Inflammatory macrophage treated with lipopolysaccharide for 4 hours (primary cell): ENCODE measurements at regions not wholly inside any gene's neighbourhood (a gene's known extent, or its start where the extent isn't known, plus 50 kb on each side); places are given as distances from the start of the nearest gene placed in this dataset.
"Not testable (repeated sequence)": the region's sequence is repeated elsewhere in the genome, so short reads cannot be mapped to it uniquely, and the experiment has no call there.

ENCODE experiments used
- DNase-seq: peaks from one replicate; pipeline ENCODE4 v3.0.0-alpha.2; 2020

- DNase-seq, result peak; percentile 69
Measured at GRCh38 chr1:67532452-67533216, 102.4 kb upstream of the SERBP1 start.

DNA sequence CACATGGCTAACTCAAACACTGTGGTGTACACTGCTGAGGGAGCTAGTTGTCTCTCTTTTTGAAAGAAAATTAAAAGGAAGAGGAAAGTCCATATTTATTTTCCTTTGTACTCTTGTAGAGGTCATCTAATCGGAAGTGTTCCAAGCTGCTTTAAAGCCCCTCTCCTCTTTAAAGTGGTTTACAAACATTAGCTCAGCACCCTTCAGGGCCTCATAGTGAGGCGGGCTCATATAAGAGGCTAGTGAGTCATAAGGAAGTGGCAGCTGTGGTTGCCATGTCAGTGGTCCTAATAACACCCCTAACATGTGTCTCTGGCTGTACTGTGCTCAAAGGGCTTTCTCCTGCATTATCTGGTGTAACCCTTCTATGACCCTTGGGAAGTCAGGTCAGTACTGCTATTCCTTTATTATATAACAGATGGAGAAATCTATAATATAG is 104.4 kb upstream of the SERBP1 start:
- no peak for DNase-seq

DNA sequence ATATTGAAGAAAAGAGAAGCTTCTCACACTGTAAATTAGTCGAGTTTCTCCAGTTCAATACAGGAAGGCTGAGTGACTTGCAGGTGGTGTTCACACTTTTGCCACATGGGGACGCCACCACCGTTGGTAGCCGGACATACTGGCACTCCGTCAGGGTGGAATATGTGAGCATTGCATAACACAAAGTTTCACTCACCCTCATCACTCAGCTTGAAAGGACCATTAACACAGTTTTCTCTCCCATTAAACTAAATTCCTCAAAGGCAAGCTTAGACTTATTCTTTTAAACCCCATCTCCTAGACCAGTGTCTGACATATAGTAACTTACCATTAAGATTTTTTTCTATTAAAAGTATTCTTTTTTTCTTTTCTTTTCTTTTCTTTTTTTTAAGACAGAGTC is 105.3 kb upstream of the SERBP1 start:
- peak; percentile 80 for DNase-seq

DNA sequence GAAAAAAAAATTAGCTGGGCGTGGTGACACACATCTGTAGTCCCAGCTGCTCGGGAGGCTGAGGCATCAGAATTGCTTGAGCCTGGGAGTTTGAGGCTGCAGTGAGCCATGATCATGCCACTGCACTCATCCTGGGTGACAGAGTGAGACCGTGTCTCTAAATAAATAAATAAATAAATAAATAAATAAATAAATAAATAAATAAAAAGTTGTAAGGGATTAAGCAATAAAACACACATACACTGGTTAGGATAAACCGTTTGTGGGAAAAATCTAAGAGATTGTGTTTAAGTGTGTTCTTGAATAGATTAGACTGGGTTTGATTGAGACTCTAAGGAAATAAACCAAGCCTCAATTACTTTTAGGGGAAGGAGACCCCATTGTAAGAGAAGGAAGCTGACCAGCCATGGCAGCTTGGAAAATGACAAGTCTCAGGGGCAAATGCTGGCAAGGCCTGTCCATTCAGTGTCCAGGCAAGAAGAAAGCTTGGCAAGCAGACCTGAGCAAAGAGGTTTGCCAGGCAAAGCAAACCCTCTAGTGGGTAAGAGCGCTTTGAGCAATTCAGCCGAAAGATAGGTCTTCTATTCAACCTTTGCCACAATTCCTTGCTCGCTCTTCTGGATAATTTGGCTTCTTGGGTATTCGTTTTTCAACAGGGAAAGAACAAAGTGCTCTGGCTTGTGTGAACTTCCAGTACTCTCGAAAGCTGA is 106.9 kb upstream of the SERBP1 start:
- no peak for DNase-seq

- DNase-seq, result no peak
Measured at GRCh38 chr1:67537667-67538018, 107.4 kb upstream of the SERBP1 start.

- no peak for DNase-seq
Measured at GRCh38 chr1:67540025-67540732, 110.0 kb upstream of the SERBP1 start.

- DNase-seq, result no peak
Measured at GRCh38 chr1:67540733-67541125, 110.5 kb upstream of the SERBP1 start.

GRCh38 chr1:67542747-67543146 is 112.5 kb upstream of the SERBP1 start:
- no peak for DNase-seq

GRCh38 chr1:67544921-67545320 is 114.7 kb upstream of the SERBP1 start:
- no peak for DNase-seq

DNA sequence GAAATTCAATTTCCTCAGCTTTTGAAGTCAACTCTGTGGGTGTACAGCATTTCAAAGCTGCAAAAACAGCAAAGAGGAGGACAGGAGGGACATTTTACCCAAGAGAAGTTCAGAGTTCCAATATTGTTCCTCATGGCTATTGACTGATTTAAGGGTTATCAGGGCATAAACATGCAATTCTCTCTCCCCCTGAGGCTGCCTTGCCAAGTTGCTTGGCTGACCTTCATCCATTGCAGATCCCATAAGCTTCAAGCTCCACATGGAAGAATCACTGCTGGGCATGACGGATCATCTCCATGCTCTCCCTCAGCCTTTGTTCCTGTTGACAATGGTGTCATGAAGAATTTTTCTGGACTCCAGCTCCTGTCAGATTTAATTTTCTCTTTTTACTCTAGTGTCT is 115.2 kb upstream of the SERBP1 start:
- no peak for DNase-seq

DNA sequence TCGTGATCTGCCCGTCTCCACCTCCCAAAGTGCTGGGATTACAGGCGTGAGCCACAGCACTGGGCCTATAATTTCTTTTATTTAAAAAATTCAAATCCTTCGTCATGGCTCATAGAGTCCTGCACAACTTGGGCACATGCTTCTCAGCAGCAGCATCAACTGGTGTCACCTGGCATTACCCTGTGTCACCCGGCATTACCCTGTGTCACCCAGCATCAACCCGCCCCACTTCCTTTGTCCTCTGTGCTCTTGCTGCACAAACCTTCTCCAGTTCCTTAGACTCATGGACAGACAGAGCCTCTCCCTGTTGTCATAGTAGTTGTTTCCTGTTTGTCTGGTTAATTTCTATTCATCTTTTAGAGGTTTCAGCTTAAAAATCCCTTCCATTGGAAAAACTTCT is 121.2 kb upstream of the SERBP1 start:
- no peak for DNase-seq

GRCh38 chr1:67552336-67552759 is 122.1 kb upstream of the SERBP1 start:
- DNase-seq, result no peak

- DNase-seq, result not testable (repeated sequence)
Measured at GRCh38 chr1:67554204-67554603, 124.0 kb upstream of the SERBP1 start.

DNA sequence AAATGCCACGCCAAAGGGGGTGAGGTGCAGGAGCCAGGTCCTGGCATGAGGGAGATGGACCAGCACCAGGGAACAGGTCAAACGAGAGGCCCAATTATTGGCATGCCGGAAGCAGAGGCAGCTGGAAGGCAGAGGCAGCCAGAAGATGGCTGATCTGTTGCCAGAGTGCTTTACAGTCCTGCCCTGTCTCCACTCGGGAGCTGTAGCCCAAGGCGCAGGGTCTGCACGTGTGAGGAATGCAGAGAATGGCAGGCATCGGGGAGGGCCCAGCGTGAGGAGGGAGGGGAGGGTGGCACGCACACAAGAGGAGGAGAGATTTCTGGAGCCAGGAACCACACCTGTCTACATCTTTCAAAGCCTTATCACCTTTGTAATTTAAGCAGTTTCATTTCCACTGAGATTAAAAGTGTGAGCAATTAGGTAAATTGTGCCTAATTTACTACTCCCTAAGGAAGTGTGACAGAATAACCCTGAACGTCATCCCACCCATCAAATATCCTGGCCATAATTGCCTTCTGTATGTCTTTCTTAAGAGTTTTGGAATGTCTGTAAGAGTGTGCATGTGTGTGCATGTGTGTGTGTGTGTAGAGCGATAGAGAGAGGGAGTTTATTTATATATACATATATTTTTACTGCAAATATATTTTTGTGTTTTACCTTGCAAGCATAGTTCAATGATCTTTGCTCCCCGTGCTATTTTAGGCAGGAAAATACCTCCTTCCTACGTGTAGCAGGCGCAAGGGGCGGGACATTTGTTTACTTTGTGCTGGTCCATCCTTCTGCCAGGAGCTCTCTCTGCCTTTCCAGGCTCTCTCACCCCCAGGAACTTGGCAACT is 125.5 kb upstream of the SERBP1 start:
- DNase-seq, result no peak

DNA sequence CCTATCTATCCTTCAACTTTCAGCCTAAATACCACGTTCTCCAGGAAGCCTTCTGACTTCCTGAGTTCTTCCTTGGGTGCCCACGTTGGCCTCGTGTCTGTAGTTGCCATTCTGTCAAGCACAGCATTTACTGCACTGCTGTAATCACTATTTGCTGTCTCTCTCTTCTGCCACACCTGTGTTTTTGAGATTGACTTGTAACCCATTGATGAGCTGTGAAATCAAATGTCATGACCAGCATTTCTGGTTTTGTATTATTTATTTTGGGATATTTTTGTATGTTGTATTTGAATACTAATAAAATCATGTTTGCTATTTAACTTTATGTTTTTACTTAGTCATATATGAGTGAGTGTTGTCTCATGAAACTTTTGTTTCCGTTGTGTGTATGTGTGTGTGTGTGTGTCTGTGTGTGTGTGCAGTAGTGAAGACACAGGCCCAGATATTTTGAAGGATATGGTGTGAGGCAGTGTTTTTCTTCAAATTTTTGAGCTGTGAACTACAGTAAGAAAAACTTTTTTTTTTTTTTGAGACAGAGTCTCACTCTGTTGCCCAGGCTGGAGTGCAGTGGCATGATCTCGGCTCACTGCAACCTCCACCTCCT is 126.2 kb upstream of the SERBP1 start:
- DNase-seq, result no peak

DNA sequence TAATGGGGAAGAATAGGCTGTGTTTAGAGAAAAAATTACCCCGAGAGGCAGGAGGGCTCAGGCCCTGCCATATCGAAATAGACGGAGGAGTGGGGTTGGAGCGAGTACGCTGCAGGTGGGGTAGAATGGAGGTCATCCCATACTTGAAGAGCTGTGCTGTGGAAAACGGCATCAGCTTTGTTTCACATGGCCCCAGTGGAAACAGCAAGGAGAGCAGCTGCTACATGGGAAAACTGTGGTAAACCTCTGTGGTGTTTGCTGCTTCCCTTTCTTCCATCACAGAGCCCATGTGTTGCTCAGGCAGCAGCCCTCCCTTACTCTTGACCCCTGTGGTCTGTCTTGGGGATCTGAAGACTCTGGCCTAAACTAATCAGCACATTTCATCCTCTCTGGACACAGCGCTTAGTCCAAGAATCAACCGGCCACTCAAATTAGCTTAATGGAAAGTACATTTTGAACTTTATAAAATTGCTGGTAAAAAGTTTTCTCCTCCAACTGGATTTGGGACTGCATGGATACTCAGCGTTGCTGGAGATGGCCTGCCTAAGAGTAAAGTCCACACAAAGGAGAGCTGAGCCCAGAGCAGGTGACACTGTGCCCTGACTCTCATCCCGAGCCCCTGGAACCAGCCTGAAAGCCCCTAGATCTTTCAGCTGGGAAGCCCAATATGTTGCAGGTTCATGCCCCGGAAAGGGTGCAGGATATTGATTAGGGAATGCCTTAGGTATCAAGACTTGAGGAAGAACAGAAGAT is 127.1 kb upstream of the GADD45A start:
- DNase-seq, result no peak

DNA sequence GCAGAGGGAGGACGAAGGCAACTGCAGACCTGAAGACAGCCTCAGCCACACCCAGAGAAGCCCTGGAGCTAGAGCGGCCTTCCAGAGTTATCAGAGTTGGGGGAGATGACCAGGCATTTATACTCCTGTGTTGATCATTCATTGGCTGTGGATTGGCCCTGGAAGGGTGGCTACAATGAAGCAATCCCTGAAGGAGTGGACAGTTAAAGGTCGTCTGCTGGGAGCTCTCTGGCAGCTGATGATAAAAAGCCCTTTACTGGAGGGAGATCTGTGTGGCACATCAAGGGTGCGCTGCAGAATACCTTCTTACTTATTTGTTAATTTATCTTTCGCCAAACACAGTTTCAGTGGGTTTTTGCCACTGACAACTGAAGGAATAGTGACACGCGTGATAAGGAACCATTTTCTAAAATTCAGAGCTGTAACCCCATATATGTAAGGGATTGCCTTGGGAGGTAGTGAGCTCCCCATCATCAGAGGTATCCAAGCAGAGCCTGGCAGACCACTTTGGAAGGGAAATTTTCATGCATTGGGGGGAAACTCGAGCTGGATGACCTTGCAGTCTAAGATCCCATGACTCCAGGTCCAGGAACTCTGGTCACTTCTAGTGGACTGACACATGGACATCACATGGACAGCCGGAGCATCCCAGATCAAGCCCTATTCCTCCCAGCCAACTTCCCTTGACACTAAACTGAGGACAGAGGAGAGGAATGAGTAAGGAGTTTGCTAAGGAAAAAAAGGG is 126.4 kb upstream of the GADD45A start:
- no peak for DNase-seq

DNA sequence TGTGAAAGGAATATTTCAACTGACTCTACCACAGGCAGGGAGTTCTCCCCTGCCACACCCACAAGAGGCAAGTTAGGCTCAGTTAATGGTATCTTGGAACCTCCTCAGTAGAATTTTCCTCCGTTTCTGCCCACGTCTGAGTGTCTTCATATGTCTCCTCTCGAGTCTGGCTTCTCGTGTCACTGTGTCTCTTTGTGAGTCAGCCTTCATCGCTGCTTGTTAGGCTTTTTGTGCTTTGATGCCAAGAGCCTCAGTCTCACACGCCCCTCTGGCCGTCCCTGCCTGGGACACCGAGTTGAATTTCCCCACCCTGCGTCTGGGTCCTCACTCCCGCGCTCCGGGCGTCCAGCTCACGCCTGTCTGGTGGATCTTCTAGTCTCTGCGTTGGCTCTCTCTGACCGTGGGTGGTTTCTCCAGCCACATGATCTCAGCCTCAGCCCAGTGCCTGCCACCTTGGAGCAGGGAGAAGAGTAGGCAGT is 125.7 kb upstream of the GADD45A start:
- no peak for DNase-seq

DNA sequence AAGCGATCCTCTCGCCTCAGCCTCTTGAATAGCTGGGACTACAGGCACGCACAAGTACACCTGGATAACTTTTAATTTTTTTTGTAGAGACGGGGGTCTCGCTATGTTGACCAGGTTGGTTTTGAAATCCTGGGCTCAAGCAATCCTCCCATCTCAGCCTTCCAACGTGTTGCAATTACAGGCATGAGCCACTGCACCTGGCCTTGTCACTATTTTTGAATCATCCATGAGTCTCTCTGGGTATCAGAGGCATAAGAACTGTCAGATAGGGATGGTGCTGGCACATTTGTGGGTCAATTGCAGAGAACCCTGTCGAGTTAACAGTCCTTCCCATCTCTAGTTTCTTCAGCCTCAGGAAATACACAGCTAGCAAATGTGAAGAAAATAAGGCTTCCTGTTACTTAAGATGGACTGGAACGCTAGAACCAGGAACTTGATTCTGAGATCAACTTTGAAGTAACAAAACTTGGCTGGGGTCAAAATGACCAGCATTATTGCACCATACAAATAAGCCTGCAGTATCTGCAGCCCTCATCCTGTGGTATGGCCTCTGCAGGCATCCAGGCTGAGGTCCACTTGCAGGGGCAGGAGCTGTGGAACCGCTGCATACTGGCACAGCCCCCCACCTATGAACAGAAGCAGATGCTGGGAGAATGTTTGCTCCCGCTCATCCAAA is 124.3 kb upstream of the GADD45A start:
- DNase-seq, result peak; percentile 41

DNA sequence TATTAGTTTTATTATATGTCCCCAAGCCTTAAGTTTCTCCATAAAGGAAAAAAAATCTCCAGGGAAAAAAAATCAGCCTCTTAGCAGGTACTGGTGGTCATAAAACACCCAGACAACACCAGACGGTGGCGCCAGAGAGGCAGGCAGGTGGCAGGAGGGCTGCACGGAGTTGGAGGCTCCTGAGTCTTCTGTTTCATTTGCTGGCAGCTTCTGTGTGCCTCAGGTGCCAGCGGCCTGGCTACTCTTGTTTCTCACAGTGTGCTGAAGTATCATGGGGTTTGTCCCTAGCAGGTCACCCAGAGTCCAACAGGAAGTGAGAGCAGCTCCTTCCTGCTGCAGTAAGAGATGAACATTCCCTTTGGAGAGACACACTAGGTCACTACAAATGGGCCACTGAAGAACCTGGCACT is 123.3 kb upstream of the GADD45A start:
- peak; percentile 60 for DNase-seq
